IMR-90 (cell line): ENCODE measurements at regions not wholly inside any gene's neighbourhood (a gene's known extent, or its start where the extent isn't known, plus 50 kb on each side); places are given as distances from the start of the nearest gene placed in this dataset.

Experiments used
- ATAC-seq: fragments of 200-7000 bp; cut with Tn5 transposase; 2 replicates; pipeline ENCODE4 v1.9.1; 2020; ENCODE audit warnings: low read depth, mild to moderate bottlenecking, moderate library complexity
- BruUV-seq: library from RNA; stranded (reverse); fragments of 400-500 nt; replicated peaks from 2 replicates; lab custom pipeline; 2021; lab: Mats Ljungman, UMichigan
- CTCF ChIA-PET: fragments of 300-600 bp; formaldehyde crosslinking; extraction: SDS; loops from one replicate; lab custom pipeline; 2021; ENCODE audit warnings: antibody characterized with exemption; lab: Yijun Ruan, JAX
- POLR2A ChIA-PET: fragments of 300-600 bp; sonication (Branson Sonifier 250); formaldehyde crosslinking; loops from one replicate; lab custom pipeline; 2022; ENCODE audit warnings: antibody characterized with exemption; ENCODE audit not compliant: unreplicated experiment; lab: Charles Lee
- DNase-seq: peaks from one replicate; pipeline ENCODE4 v3.0.0; 2013
- H2AFZ ChIP-seq: replicated peaks from 2 replicates; pipeline ENCODE3; 2013; ENCODE audit warnings: low read length, mild to moderate bottlenecking; ENCODE audit not compliant: poor library complexity
- H2AK5ac ChIP-seq: 2 replicates; pipeline ENCODE4 v1.6.1; 2013; ENCODE audit warnings: low read depth, low read length, inconsistent platforms
- H2AK9ac ChIP-seq: replicated peaks from 2 replicates; pipeline ENCODE3; 2013; ENCODE audit warnings: mild to moderate bottlenecking, low read depth, low read length, moderate library complexity; ENCODE audit not compliant: poor library complexity
- H2BK120ac ChIP-seq: 2 replicates; pipeline ENCODE4 v1.6.1; 2013; ENCODE audit warnings: low read depth, low read length, inconsistent platforms
- H2BK15ac ChIP-seq: 3 replicates; pipeline ENCODE4 v1.6.1; 2013; ENCODE audit warnings: low read depth, low read length, inconsistent platforms
- H2BK20ac ChIP-seq: 2 replicates; pipeline ENCODE4 v1.6.1; 2013; ENCODE audit warnings: low read depth, mild to moderate bottlenecking, inconsistent platforms, low read length, moderate library complexity
- H2BK5ac ChIP-seq: 2 replicates; pipeline ENCODE4 v1.6.1; 2013; ENCODE audit warnings: mild to moderate bottlenecking, low read depth, low read length, inconsistent platforms; ENCODE audit not compliant: poor library complexity, severe bottlenecking
- H3K14ac ChIP-seq: replicated peaks from 2 replicates; pipeline ENCODE4 v1.6.1; 2013; ENCODE audit warnings: low read depth, low read length, inconsistent platforms
- H3K18ac ChIP-seq: 2 replicates; pipeline ENCODE4 v1.6.1; 2013; ENCODE audit warnings: low read depth, low read length, control low read depth
- H3K23ac ChIP-seq: 2 replicates; pipeline ENCODE4 v1.6.1; 2013; ENCODE audit warnings: low read depth, low read length, inconsistent platforms
- H3K27ac ChIP-seq: 2 replicates; pipeline ENCODE4 v1.5.1; 2013; ENCODE audit warnings: mild to moderate bottlenecking, control low read depth, low read length; ENCODE audit not compliant: insufficient read depth
- H3K27me3 ChIP-seq: 2 replicates; pipeline ENCODE4 v1.6.1; 2013; ENCODE audit warnings: low read length; ENCODE audit not compliant: control insufficient read depth, insufficient read depth
- H3K36me3 ChIP-seq: 2 replicates; pipeline ENCODE4 v1.6.1; 2013; ENCODE audit warnings: low read length, mixed read lengths; ENCODE audit not compliant: control insufficient read depth, insufficient read depth
- H3K4ac ChIP-seq: 2 replicates; pipeline ENCODE4 v1.6.1; 2013; ENCODE audit warnings: low read depth, low read length, inconsistent platforms
- H3K4me1 ChIP-seq: 2 replicates; pipeline ENCODE4 v1.6.1; 2013; ENCODE audit warnings: low read length, mixed read lengths; ENCODE audit not compliant: control insufficient read depth, insufficient read depth
- H3K4me2 ChIP-seq: 2 replicates; pipeline ENCODE4 v1.6.1; 2013; ENCODE audit warnings: low read depth, mild to moderate bottlenecking, control low read depth, low read length, moderate library complexity
- H3K4me3 ChIP-seq: 2 replicates; pipeline ENCODE4 v1.5.1; 2013; ENCODE audit warnings: low read depth, mild to moderate bottlenecking, control low read depth, low read length, moderate library complexity; ENCODE audit not compliant: insufficient read depth
- H3K56ac ChIP-seq: 2 replicates; pipeline ENCODE4 v1.6.1; 2013; ENCODE audit warnings: low read length, inconsistent platforms; ENCODE audit not compliant: insufficient read depth; ENCODE audit errors: extremely low read depth
- H3K79me1 ChIP-seq, 2 experiments: 2 replicates each; pipeline ENCODE4 v1.6.1; 2013; ENCODE audit warnings: low read length in 2 of 2, inconsistent platforms in 1 of 2, low read depth in 1 of 2
- H3K9ac ChIP-seq: 2 replicates; pipeline ENCODE4 v1.6.1; 2013; ENCODE audit warnings: low read depth, low read length, control low read depth
- H3K9me1 ChIP-seq: 2 replicates; pipeline ENCODE4 v1.6.1; 2013; ENCODE audit warnings: low read length, inconsistent platforms; ENCODE audit not compliant: insufficient read depth
- H3K9me3 ChIP-seq: 2 replicates; pipeline ENCODE4 v1.6.1; 2013; ENCODE audit warnings: low read length; ENCODE audit not compliant: control insufficient read depth, insufficient read depth
- H4K20me1 ChIP-seq: 2 replicates; pipeline ENCODE4 v1.6.1; 2013; ENCODE audit warnings: low read length, inconsistent platforms; ENCODE audit not compliant: insufficient read depth
- H4K5ac ChIP-seq: 2 replicates; pipeline ENCODE4 v1.6.1; 2013; ENCODE audit warnings: mild to moderate bottlenecking, low read depth, low read length, control low read depth
- H4K8ac ChIP-seq, 2 experiments: 2 replicates each; pipeline ENCODE4 v1.6.1; 2013; ENCODE audit warnings: low read depth in 2 of 2, low read length in 2 of 2, control low read depth in 1 of 2, inconsistent platforms in 1 of 2
- H4K91ac ChIP-seq: 2 replicates; pipeline ENCODE4 v1.6.1; 2013; ENCODE audit warnings: low read depth, low read length, inconsistent platforms; ENCODE audit not compliant: insufficient read depth
- BHLHE40 ChIP-seq: fragments of 150-350 bp; IDR thresholded peaks from 2 replicates; pipeline ENCODE4 v1.6.1; 2016; ENCODE audit warnings: mild to moderate bottlenecking, low read depth, low read length
- CEBPB ChIP-seq: IDR thresholded peaks from 2 replicates; pipeline ENCODE4 v1.6.1; 2012; ENCODE audit warnings: low read depth, low read length, improper control_type of control experiment
- MAFK ChIP-seq: IDR thresholded peaks from 2 replicates; pipeline ENCODE4 v1.6.1; 2012; ENCODE audit warnings: low read depth, low read length, improper control_type of control experiment
- MAZ ChIP-seq: IDR thresholded peaks from 2 replicates; pipeline ENCODE4 v1.6.1; 2012; ENCODE audit warnings: low read depth, mild to moderate bottlenecking, low read length, improper control_type of control experiment, moderate library complexity, borderline replicate concordance
- MXI1 ChIP-seq: IDR thresholded peaks from 2 replicates; pipeline ENCODE4 v1.6.1; 2012; ENCODE audit warnings: low read depth, mild to moderate bottlenecking, low read length, moderate library complexity, borderline replicate concordance
- NFE2L2 ChIP-seq: fragments of 150-350 bp; IDR thresholded peaks from 2 replicates; pipeline ENCODE4 v1.6.1; 2016; ENCODE audit warnings: low read depth, mild to moderate bottlenecking, low read length
- POLR2A ChIP-seq: IDR thresholded peaks from 2 replicates; pipeline ENCODE4 v1.6.1; 2012; ENCODE audit warnings: mild to moderate bottlenecking, low read depth, low read length
- RAD21 ChIP-seq: IDR thresholded peaks from 2 replicates; pipeline ENCODE4 v1.6.1; 2012; ENCODE audit warnings: low read length, improper control_type of control experiment
- RCOR1 ChIP-seq: IDR thresholded peaks from 2 replicates; pipeline ENCODE4 v1.6.1; 2012; ENCODE audit warnings: mild to moderate bottlenecking, low read length, improper control_type of control experiment; ENCODE audit not compliant: insufficient replicate concordance
- RFX5 ChIP-seq: IDR thresholded peaks from 2 replicates; pipeline ENCODE4 v1.8.0; 2012; ENCODE audit warnings: low read depth, mild to moderate bottlenecking, low read length, moderate library complexity
- SMC3 ChIP-seq: fragments of 150-350 bp; IDR thresholded peaks from 2 replicates; pipeline ENCODE4 v1.6.1; 2016; ENCODE audit warnings: low read depth, mild to moderate bottlenecking, antibody characterized with exemption, low read length, moderate library complexity
- WGBS, 2 experiments: methylation state at CpG; one replicate each; pipeline versions ENCODE4 v1.1.5 to v1.1.7; 2013; ENCODE audit warnings: missing lambda C conversion rate in 2 of 2; ENCODE audit not compliant: insufficient read length in 1 of 2; ENCODE audit errors: extremely low coverage in 2 of 2; 5-methylcytosine and 5-hydroxymethylcytosine counted together
- dilution Hi-C: fragments of 300-500 bp; cut with HindIII; formaldehyde crosslinking; loops from one replicate; pipeline ENCODE4 v1.14.3; 2018; ENCODE audit warnings: low sequenced_read_pairs; ENCODE audit not compliant: unreplicated experiment
- in situ Hi-C: fragments of 300-500 bp; cut with MboI; formaldehyde crosslinking; loops from 3 replicates; pipeline ENCODE4 v1.14.3; 2019; ENCODE audit warnings: low sequenced_read_pairs, inconsistent platforms, mixed read lengths
- intact Hi-C: fragments of 100-400 bp; cut with micrococcal nuclease; formaldehyde crosslinking; loops from 2 replicates; pipeline ENCODE4 v1.10.0; 2022

GRCh38 chr3:161941891-161942290 is 445.3 kb downstream of the OTOL1 start:
- in situ Hi-C loops: no loop called here
- H2AK9ac ChIP-seq: no peak overlapping the region

More at GRCh38 chr3:161941891-161942290, 445.3 kb downstream of the OTOL1 start:
- no peak overlapping the region for H3K27ac ChIP-seq
- no peak overlapping the region for H2AK5ac ChIP-seq
- no peak overlapping the region for H3K9ac ChIP-seq
- H3K4me1 ChIP-seq: no peaks in the 10 kb centered on the region
- no peak for TF ChIP-seq NFE2L2
- no peak for TF ChIP-seq RAD21
- TF ChIP-seq MAZ: no peak
- TF ChIP-seq CEBPB: no peak
- no peak for TF ChIP-seq RCOR1
- TF ChIP-seq SMC3: no peak
- TF ChIP-seq BHLHE40: no peak
- TF ChIP-seq MXI1: no peak
- no peak for TF ChIP-seq POLR2A
- TF ChIP-seq RFX5: no peak
- no peak for TF ChIP-seq MAFK
- H3K4me3 ChIP-seq: no peak overlapping the region
- no peaks in the 10 kb centered on the region for H3K27me3 ChIP-seq
- H3K36me3 ChIP-seq: no peaks in the 10 kb centered on the region
- no peak overlapping the region for H3K56ac ChIP-seq
- POLR2A ChIA-PET: no interaction called here
- no peak overlapping the region for H3K18ac ChIP-seq
- no TSS peak for BruUV-seq
- H3K9me1 ChIP-seq: no peaks in the 10 kb centered on the region
- dilution Hi-C loops: no loop called here
- no peak overlapping the region for H3K4me2 ChIP-seq
- CTCF ChIA-PET: no interaction called here
- H2BK5ac ChIP-seq: no peak overlapping the region
- H4K5ac ChIP-seq: no peak overlapping the region
- H3K9me3 ChIP-seq: no peaks in the 10 kb centered on the region
- ATAC-seq: no peak
- intact Hi-C loops: no loop called here
- no peak overlapping the region for H3K14ac ChIP-seq
- H4K8ac ChIP-seq: no peak overlapping the region
- no CpG with 5 or more reads among the region's 1 CpG for WGBS, 2 experiments
- no peak overlapping the region for H2AFZ ChIP-seq
- no peak overlapping the region for H3K4ac ChIP-seq
- no peak overlapping the region for H2BK120ac ChIP-seq
- H2BK15ac ChIP-seq: no peak overlapping the region
- no peak overlapping the region for H3K23ac ChIP-seq
- no peaks in the 10 kb centered on the region for H4K20me1 ChIP-seq
- H3K79me1 ChIP-seq: no peaks in the 10 kb centered on the region
- DNase-seq: no peak
- no peak overlapping the region for H2BK20ac ChIP-seq
- H4K91ac ChIP-seq: no peak overlapping the region
